KMS-11 (cell line): ENCODE measurements at regions not wholly inside any gene's neighbourhood (a gene's known extent, or its start where the extent isn't known, plus 50 kb on each side); places are given as distances from the start of the nearest gene placed in this dataset.
A peak's percentile ranks its signal among the peaks of the same experiment; 100 is the strongest.

ENCODE experiments used
- H2AFZ ChIP-seq: fragments of 200-600 bp; sonication (generic); 2 replicates; pipeline ENCODE4 v1.6.1; 2016; ENCODE audit warnings: antibody characterized with exemption, mixed run types, low read depth
- H3K27ac ChIP-seq: fragments of 200-600 bp; sonication (generic); 2 replicates; pipeline ENCODE4 v1.6.1; 2016; ENCODE audit warnings: mild to moderate bottlenecking, mixed run types
- H3K27me3 ChIP-seq: fragments of 200-600 bp; sonication (generic); 2 replicates; pipeline ENCODE4 v1.6.1; 2017; ENCODE audit warnings: mild to moderate bottlenecking, low read depth, mixed run types, moderate library complexity; ENCODE audit not compliant: insufficient read depth
- H3K36me3 ChIP-seq: fragments of 200-600 bp; sonication (generic); 2 replicates; pipeline ENCODE4 v1.6.1; 2017; ENCODE audit warnings: mild to moderate bottlenecking, mixed run types; ENCODE audit not compliant: insufficient read depth
- H3K4me1 ChIP-seq: fragments of 200-600 bp; sonication (generic); 2 replicates; pipeline ENCODE4 v1.6.1; 2016; ENCODE audit warnings: mild to moderate bottlenecking, low read depth, mixed run types; ENCODE audit not compliant: poor library complexity, severe bottlenecking
- H3K4me2 ChIP-seq: fragments of 200-600 bp; sonication (generic); 2 replicates; pipeline ENCODE4 v1.7.0; 2016; ENCODE audit warnings: mild to moderate bottlenecking, mixed run types
- H3K4me3 ChIP-seq: fragments of 200-600 bp; sonication (generic); IDR thresholded peaks from 2 replicates; pipeline ENCODE4 v1.6.1; 2017; ENCODE audit warnings: low read depth, low read length, mixed read lengths; ENCODE audit not compliant: insufficient read depth
- H3K79me2 ChIP-seq: fragments of 200-600 bp; sonication (generic); 2 replicates; pipeline ENCODE4 v1.6.1; 2016; ENCODE audit warnings: low read depth, mixed run types; ENCODE audit not compliant: insufficient read depth
- H3K9ac ChIP-seq: fragments of 200-600 bp; sonication (generic); 2 replicates; pipeline ENCODE4 v1.6.1; 2016; ENCODE audit warnings: mild to moderate bottlenecking, mixed run types
- H4K20me1 ChIP-seq: fragments of 200-600 bp; sonication (generic); 2 replicates; pipeline ENCODE4 v1.6.1; 2016; ENCODE audit warnings: mild to moderate bottlenecking, mixed run types; ENCODE audit not compliant: insufficient read depth
- CTCF ChIP-seq: fragments of 200-600 bp; sonication (generic); conservative IDR thresholded peaks from 2 replicates; pipeline ENCODE4 v1.6.1; 2017; ENCODE audit warnings: low read depth, mild to moderate bottlenecking, antibody characterized with exemption, low read length, moderate library complexity, mixed read lengths

GRCh38 chr9:73597771-73598170 is 446.1 kb downstream of the ANXA1 start:
- Histone ChIP-seq H3K4me1 (no peaks in the 10 kb centered on the region), H3K27me3 (no peaks in the 10 kb centered on the region), H3K4me2 (no peak overlapping the region), H3K4me3 (no peak overlapping the region), H3K36me3 (no peaks in the 10 kb centered on the region), H3K9ac (no peak overlapping the region), H2AFZ (no peak overlapping the region), H3K27ac (no peak overlapping the region), H4K20me1 (no peaks in the 10 kb centered on the region), H3K79me2 (no peaks in the 10 kb centered on the region)
- no peak for TF ChIP-seq CTCF

GRCh38 chr9:73609381-73609780 is 457.7 kb downstream of the ANXA1 start:
- no peak overlapping the region for H3K4me3 ChIP-seq
- H3K36me3 ChIP-seq = no peaks in the 10 kb centered on the region
- H3K79me2 ChIP-seq = no peaks in the 10 kb centered on the region
- H3K27me3 ChIP-seq = no peaks in the 10 kb centered on the region
- H3K4me2 ChIP-seq = no peak overlapping the region
- H2AFZ ChIP-seq = no peak overlapping the region
- H4K20me1 ChIP-seq = no peaks in the 10 kb centered on the region
- H3K4me1 ChIP-seq = peaks cover 27% of the 10 kb centered on the region
- no peak for TF ChIP-seq CTCF
- H3K9ac ChIP-seq = no peak overlapping the region
- H3K27ac ChIP-seq = no peak overlapping the region

- H2AFZ ChIP-seq = no peak overlapping the region
- H3K4me1 ChIP-seq = peaks cover 33% of the 10 kb centered on the region
- H3K27ac ChIP-seq = no peak overlapping the region
- H4K20me1 ChIP-seq = no peaks in the 10 kb centered on the region
- H3K36me3 ChIP-seq = no peaks in the 10 kb centered on the region
- no peaks in the 10 kb centered on the region for H3K27me3 ChIP-seq
- no peaks in the 10 kb centered on the region for H3K79me2 ChIP-seq
- no peak for TF ChIP-seq CTCF
- H3K4me2 ChIP-seq = no peak overlapping the region
- no peak overlapping the region for H3K9ac ChIP-seq
- H3K4me3 ChIP-seq = no peak overlapping the region
Observed at GRCh38 chr9:73611032-73611431, 459.4 kb downstream of the ANXA1 start.

GRCh38 chr9:73613092-73613701 is 461.5 kb downstream of the ANXA1 start:
- Histone ChIP-seq H3K36me3 (no peaks in the 10 kb centered on the region), H3K9ac (no peak overlapping the region; the same call in 1 of the 2 replicates), H3K79me2 (no peaks in the 10 kb centered on the region), H3K4me1 (peaks cover 33% of the 10 kb centered on the region), H3K4me3 (no peak overlapping the region), H3K4me2 (peak overlapping the region; percentile 52), H2AFZ (peak overlapping the region; percentile 59), H3K27me3 (no peaks in the 10 kb centered on the region), H4K20me1 (no peaks in the 10 kb centered on the region), H3K27ac (peak overlapping the region; percentile 61)
- TF ChIP-seq CTCF = no peak
